Erythroblast (primary cell): ENCODE measurements at regions not wholly inside any gene's neighbourhood (a gene's known extent, or its start where the extent isn't known, plus 50 kb on each side); places are given as distances from the start of the nearest gene placed in this dataset.

Experiments used
- GATA1 ChIP-seq: IDR thresholded peaks from 2 replicates; pipeline ENCODE4 v1.6.1; 2011; ENCODE audit warnings: low read depth, mild to moderate bottlenecking, control low read depth, low read length, moderate library complexity
- POLR2A ChIP-seq: IDR thresholded peaks from 2 replicates; pipeline ENCODE4 v1.6.1; 2011; ENCODE audit warnings: mild to moderate bottlenecking, low read length

DNA sequence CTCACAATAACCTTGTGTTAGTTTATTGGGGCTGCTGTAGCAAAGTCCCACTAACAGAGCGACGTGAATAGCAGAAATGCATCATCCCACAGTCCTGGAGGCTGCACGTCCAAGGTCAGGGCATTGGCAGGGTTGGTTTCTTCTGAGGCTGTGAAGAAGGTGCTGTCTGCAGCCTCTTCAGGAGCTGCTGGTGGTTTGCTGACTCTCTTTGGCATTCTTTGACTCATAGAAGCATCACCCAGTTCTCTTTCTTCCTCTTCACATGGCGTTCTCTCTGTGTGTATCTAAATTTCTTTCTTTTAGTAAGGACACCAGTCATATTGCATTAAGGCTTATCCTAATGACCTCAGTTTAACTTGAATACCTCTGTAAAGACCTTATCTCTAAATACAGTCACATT is 428.4 kb upstream of the KLF6 start:
- TF ChIP-seq GATA1 (no peak), POLR2A (no peak)
